PFSK-1 (cell line): ENCODE measurements at regions not wholly inside any gene's neighbourhood (a gene's known extent, or its start where the extent isn't known, plus 50 kb on each side); places are given as distances from the start of the nearest gene placed in this dataset.

Experiments
- FOXP2 ChIP-seq: optimal IDR thresholded peaks from 2 replicates; pipeline ENCODE3; 2011; ENCODE audit warnings: borderline replicate concordance, control low read depth, inconsistent platforms; ENCODE audit not compliant: insufficient read depth; ENCODE audit errors: extremely low read length, extremely low read depth
- POLR2AphosphoS5 ChIP-seq: IDR thresholded peaks from 2 replicates; pipeline ENCODE4 v1.6.1; 2012; ENCODE audit warnings: low read depth, mild to moderate bottlenecking, control low read depth, low read length, moderate library complexity
- REST ChIP-seq, 2 experiments: IDR thresholded peaks; 2 replicates each; pipeline versions ENCODE4 v1.6.1 to v1.8.0; 2011 to 2012; ENCODE audit warnings: low read depth in 2 of 2, low read length in 2 of 2, control low read depth in 1 of 2, inconsistent platforms in 1 of 2, mild to moderate bottlenecking in 1 of 2, moderate library complexity in 1 of 2; ENCODE audit not compliant: insufficient read depth in 1 of 2
- TAF1 ChIP-seq: IDR thresholded peaks from 2 replicates; pipeline ENCODE4 v1.6.1; 2012; ENCODE audit warnings: low read length, control low read depth, borderline replicate concordance; ENCODE audit not compliant: insufficient read depth

- TF ChIP-seq POLR2AphosphoS5: no peak
- no peak for TF ChIP-seq REST (IDR thresholded peaks at IDR 0.05; ENCODE audit: insufficient read depth in 1 of 2, low read depth in 2 of 2, low read length in 2 of 2)
- TF ChIP-seq TAF1: no peak
- no peak for TF ChIP-seq FOXP2
Measured at GRCh38 chr11:29395555-29396072, 621.2 kb downstream of the KCNA4 start.
